Breast epithelium (tissue), 3 donors: ENCODE measurements at regions not wholly inside any gene's neighbourhood (a gene's known extent, or its start where the extent isn't known, plus 50 kb on each side); places are given as distances from the start of the nearest gene placed in this dataset.

Source experiments
- POLR2A ChIP-seq: fragments of 450-650 bp; IDR thresholded peaks from one replicate; pipeline ENCODE4 v1.6.1; 2016; ENCODE audit warnings: antibody characterized with exemption, mild to moderate bottlenecking, moderate library complexity
- POLR2AphosphoS5 ChIP-seq, 3 donors: sonication (generic); formaldehyde crosslinking; IDR thresholded peaks; one replicate each; pipeline ENCODE4 v1.6.1; 2017; ENCODE audit warnings: antibody characterized with exemption in 3 of 3
- TF ChIP-seq, protein P1 (sequence below), 3 donors: fragments of 450-650 bp; IDR thresholded peaks; one replicate each; pipeline ENCODE4 v1.5.1; 2016 to 2017; ENCODE audit warnings: antibody characterized with exemption in 3 of 3, mild to moderate bottlenecking in 3 of 3, moderate library complexity in 3 of 3

GRCh38 chr9:87425202-87425601, 72.5 kb upstream of the DAPK1 start:
- TF ChIP-seq, protein P1, sequence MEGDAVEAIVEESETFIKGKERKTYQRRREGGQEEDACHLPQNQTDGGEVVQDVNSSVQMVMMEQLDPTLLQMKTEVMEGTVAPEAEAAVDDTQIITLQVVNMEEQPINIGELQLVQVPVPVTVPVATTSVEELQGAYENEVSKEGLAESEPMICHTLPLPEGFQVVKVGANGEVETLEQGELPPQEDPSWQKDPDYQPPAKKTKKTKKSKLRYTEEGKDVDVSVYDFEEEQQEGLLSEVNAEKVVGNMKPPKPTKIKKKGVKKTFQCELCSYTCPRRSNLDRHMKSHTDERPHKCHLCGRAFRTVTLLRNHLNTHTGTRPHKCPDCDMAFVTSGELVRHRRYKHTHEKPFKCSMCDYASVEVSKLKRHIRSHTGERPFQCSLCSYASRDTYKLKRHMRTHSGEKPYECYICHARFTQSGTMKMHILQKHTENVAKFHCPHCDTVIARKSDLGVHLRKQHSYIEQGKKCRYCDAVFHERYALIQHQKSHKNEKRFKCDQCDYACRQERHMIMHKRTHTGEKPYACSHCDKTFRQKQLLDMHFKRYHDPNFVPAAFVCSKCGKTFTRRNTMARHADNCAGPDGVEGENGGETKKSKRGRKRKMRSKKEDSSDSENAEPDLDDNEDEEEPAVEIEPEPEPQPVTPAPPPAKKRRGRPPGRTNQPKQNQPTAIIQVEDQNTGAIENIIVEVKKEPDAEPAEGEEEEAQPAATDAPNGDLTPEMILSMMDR (IDR thresholded peaks at IDR 0.05), result no peak
- TF ChIP-seq POLR2AphosphoS5 (IDR thresholded peaks at IDR 0.05) (no peak), POLR2A (no peak)
